NCI-H2227 (cell line): ENCODE measurements at regions not wholly inside any gene's neighbourhood (a gene's known extent, or its start where the extent isn't known, plus 50 kb on each side); places are given as distances from the start of the nearest gene placed in this dataset.

Experiments used
- DNase-seq: peaks from one replicate; lab custom pipeline; 2025; ENCODE audit not compliant: unreplicated experiment; lab: John Stamatoyannopoulos, UW

DNA sequence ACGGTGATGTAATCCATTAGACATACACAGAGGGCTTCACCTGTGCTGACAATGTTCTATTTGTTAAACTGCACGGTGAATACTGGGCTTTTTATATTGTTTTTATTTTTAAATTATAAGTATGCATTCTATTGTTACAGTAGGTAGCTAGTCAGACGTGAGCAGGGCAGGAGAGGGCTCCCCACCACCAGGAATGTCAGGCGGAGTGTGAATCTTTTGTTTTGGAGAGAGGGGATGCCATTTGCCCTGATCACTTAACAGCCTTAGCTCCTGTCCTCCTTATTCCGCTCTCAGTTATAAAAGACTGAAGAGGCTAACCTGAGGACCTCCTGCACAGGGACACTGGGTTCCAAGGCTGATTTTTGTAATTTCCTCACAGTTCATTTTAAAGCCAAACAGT, 151.6 kb upstream of the TAPT1 start:
- DNase-seq = no peak

DNA sequence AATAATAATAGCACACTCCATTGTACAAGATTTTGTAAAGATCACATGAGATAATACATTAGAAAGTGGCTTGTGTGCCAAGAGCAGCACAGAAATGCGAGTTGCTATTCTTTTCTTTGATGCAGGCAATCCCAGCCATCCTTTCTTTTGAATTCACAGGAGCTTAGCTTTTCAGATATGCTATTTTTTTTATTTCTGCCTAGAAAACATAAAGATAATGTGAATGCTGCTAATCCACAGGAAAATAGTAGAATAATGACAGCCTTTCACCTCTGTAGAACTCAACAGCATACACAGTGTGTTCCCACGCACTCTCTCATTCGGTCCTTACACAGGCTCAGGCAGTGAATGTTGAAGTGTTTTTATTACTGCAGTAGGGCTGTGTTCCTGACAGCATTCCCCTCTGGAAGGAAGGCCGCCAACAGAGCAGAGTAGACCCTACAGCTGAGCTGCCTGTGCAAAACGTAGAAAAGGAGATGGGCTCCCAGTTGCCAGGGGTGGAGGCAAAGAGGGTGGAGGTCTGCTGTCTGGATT, 138.8 kb upstream of the TAPT1 start:
- peak; percentile 16 for DNase-seq

DNA sequence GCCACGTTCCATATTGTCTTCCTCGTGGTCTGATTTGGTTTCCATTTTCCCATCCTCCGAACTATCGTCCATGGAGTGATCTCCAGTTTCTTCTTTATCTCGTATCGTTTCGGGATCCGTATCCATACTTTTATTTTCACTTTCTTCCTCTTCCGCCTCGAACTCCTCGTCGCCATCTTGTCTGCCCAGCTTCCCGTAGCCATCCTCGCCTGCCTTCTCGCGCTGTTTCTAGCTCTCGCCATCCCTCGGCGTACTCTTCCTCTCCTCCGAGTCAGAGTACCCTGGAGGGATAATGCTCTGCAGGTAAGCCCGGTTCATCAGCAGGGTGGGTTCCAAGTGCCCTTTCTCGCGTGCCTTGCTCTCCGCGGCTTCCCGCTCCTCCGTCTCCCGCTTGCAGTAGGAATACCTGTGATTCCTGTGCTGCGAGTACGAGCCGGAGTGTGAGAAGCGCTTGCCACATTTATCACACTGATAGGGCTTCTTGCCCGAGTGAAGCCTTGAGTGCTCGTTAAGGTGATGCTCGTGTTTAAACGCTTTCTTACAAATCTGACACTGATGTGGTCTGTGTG, 134.5 kb upstream of the TAPT1 start:
- peak; percentile 65 for DNase-seq

DNA sequence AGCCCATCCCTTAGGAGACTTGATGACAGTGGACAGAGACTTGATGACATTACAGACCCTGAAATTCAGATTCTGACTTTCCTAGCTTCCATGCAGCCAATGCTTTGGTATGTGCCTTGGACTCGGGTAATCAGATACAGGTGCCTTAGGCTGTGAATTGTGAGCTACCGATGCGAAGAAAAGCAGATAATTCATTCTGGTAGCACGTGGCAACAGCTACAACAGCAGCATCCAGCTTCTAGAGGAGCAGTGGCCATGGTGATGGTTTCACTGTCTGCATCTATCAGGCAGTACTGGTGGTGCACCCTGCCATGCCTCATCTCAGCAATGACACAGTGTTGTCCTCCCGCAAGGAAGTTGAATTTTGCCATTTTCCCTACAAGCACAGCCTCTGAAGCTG, 126.9 kb upstream of the TAPT1 start:
- DNase-seq = no peak

DNA sequence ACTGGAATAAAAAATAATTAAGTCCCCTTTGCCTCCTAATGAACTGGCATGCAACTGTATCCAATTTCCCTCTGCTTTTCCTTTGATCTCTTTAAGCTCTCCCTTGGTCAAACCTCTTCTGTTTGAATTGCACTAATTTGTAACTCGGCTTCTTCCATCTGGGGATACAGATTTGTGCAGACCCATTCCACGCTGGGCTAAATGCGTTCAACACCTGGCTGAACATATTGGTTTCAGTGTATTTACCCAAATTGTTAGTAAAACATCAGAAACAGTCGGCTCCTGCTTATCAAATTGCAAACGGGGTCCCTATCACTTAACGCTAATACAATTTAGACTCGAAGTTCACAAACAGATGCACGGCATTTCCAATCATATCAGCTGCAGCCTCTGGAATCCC, 124.9 kb upstream of the TAPT1 start:
- no peak for DNase-seq

DNA sequence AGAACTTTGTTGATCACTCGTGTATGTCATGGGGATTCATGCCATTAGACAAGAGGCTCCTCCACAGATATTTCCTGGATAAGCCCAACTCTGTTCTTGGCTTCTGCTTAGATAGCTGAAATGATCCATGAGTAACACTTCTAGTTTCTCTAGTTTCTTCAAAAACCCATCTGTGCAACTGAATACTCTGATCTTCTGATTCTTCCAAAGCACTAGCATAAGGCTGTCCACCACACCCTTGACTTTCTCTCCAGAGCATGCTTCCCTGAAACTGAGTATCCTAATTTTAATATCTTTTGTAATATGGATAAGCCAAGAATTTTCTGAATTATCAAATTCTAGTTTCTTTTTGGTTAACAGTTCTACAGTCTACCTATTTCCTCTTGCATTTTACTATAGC, 118.6 kb upstream of the TAPT1 start:
- no peak for DNase-seq

DNA sequence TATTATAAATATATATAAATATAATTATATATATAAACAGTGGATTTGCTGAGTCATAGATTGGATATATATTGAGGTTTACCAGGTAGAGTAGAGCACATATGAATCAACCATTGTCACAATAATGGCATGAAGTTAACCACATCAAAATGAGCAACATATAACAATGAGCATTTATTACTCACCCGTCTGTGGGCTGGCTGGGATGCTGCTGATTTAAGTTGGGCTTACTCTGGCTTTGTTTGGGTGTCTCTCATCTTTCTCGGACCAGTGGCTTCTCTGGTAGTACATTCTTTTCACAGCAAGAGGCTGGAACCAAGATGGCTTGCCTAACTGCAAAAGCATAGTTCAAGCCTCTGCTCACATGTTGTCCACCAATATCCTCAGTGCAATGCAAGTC, 111.7 kb upstream of the TAPT1 start:
- DNase-seq = no peak

DNA sequence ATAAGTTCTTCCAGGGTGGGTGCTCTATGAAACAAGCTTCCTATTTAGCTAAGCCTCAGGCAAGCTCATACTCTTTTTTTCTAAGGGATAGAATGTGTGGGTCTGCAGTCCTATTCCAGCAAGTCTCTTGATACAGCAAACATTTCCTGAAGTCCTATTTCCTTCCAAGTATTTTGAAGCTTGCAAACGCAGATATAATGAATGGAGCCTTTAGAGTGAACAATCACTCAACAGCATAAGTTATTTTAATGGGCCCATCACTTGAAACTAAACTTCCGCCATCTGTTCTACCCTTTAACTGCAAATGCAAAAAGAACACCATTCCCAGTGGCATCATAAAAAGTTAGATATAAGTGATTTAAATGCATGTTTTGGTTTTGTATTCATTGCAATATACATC, 108.3 kb upstream of the TAPT1 start:
- DNase-seq = no peak

DNA sequence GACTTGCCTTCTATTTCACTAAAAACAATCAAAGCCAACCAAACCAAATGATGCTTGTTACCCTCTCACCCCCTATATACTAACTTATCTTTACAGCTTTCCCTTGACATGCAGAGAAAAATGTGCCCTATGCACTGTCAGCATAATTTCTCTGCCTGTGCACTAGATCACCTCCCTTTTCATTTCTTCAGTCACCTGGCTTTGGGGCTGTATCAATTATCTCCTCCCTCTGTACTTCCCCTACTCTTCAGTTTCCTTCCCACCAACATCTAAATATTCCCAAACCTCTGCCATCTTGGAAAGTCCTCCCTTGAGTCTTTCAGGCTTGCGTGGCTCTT, 103.5 kb upstream of the TAPT1 start:
- DNase-seq = no peak

DNA sequence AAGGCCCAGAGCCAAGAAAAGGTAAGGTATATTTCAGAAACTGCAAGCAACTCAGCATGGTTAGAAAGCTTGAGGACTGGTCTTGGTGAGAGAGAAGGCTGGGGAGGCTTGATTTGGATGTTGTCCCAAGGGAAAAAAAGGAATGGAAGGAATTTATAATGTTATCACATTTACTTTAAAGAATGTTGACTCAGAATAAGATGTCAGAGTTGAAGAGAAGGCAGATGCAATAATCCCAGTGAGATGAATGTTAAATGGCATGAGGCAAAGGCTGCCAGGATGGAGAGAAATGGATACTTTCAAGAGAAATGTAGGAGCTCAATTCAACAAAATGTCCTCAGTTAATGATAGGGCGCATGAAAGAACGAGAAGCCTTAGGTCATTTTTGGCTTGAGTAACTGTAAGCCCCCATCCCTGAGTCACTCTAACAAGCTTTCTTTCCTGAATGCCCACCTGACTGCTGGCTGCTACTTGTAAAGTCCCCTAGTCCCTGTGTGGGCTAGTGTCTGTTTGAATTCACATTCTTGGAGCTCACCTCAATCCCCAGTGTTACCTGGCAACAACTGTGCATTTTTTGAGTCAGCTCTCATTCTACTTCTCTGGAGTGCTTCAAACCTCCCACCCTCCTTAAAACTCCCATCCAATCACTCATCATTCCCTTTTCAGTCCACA, 103.0 kb upstream of the TAPT1 start:
- no peak for DNase-seq

DNA sequence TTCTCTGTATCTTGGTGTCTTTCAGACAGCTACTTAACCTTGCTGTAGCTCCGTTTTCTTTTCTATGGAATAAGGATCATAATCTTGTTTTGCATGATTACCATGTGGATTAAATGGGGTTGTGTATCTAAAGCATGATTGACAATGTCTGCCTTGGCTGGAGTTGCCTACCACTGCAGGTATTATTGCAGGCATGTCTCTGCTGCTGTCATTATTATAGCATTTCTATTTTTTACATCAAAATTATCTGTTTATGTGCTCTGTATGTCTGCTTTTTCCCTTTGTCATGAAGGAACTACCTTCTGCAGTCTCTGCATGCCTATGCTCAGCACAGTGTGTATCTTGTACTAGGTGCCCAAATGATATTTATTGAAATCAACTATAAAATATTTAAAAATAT, 95.9 kb upstream of the TAPT1 start:
- DNase-seq = no peak

DNA sequence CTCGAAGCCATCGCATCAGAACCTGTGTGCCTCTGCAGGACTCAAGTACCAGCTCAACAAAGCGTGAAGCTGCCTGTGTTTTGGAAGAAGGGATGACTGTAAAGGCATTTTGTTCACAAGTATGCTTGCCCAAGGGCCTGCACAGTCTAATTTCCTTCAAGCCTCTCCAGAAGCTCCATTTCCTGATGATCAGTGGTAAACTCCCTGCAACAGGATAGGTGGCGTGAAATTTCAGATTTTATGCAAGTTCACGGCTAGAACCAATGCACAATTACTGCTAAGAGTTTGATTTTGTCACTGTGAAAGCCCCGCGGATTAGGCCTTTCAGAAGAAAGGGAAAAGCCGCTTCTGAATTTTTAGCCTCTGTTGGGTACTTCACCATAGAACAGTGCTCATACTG, 89.2 kb upstream of the TAPT1 start:
- DNase-seq = no peak

DNA sequence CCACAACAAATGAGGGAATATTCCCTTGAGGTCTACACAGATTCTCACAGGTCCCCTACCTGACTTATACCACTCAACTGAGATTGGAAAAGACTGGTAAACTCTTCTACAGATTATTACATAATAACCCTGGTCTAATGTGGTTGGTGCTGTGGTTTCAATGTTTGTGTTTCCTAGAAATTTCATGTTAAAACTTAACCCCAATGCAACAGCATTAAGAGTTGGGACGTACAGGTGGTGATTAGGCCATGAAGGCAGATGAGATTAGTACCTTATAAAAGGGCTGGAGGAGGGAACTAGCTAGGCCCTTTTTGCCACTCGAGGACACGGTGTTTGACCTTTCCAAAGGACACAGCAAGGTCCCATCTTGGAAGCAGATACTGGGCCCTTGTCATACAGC, 84.3 kb upstream of the TAPT1 start:
- DNase-seq = no peak

DNA sequence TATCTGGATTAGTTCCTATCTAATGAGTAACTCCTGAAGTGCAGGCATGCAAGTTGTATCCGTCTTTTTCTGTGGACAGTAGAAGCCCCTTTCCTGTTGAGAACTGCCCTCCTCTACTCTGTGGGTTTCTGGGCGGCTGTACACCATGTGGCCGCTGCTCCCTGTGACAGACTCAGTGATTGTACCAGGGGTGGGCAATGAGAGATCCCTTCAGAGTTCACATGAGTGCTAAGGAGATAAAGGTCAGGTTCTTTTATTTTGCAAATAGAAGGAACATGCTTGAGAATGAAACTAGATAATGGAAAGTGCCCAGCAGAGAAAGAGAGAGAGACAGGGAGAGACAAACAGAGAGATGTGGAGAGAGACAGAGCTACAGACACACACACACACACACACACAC, 76.4 kb upstream of the TAPT1 start:
- DNase-seq = no peak

DNA sequence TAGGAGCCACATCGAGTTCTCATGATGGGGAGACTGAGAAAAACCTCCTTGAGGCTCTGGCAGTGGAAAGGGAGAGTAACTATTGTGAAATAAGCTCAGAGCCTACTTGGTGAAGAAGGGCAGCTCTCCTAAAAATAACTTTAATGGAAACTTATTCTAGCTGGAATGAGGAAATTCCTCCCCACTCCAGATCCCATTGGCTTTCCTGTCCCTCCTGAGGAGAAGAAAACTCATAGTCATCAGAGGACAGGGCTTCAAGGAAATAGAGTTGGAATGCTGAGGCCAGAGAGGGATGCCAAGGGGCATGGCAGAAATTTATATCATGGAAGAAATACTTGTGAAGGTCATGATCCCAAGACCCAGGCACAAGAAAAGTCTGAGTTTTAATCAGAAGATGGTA, 70.7 kb upstream of the TAPT1 start:
- DNase-seq = no peak

DNA sequence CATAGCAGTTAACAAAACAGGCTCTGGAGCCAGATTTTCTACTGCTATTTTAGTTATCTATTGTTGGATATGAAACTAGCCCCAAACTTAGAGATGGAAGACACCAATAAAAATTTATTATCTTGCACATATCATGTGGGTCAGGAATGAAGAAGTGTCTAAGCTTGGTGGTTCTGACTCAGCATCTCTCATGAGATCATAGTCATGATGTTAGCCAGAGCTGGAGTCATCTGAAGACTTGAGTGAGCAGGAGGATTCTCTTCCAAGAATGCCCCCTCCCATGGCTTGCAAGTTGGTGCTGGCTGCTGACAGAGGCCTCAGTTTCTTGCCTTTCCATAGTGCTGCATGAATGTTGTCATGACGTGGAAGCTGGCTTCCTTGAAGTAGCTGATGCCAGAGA, 68.2 kb upstream of the TAPT1 start:
- DNase-seq = no peak

DNA sequence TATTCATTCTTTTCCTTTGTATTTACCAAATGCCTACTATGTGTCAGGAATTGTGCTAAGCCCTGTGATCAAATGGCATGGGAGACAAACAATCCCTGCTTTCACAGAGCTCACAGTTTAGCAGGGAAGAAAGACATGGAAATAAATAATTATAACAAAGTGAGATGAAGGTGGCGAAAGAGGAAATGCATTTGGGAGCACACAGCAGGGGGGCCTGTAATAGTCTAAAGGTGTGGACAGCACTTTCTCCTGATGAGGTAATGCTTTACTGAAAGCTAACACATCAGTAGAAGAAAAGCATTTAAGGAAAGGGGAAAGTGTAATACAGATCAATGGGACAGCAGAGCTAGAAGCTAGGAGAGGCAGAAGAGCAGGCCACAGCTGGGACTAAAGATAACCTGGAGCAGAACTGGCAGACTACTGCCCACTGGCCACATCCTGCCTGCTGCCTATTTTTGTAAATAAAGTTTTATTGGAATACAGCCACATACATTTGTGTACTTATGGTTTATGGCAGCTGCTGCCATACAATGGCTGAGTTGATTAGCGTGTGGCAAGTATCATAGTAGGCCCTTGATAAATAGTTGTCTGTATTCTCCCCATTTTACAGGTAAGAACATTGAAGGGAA, 67.1 kb upstream of the TAPT1 start:
- no peak for DNase-seq

DNA sequence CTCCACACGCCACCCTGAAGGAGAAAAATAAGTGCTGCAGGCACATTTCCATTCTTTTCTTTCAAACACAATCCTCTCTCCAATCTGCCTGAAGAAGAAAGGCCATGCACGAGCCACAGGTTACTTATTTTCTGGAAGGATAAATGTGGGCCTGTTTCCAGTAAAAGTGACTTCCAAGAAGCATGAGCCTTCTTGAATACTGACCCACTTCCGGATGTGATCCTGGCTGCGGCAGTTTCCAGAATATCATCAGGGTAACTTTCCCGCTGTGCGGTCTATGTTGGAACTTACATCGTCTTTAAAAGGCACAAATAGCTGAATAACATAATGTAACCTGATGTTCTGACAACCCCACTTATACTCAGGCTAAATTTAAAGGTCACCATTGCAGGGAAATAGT, 66.3 kb upstream of the TAPT1 start:
- no peak for DNase-seq

DNA sequence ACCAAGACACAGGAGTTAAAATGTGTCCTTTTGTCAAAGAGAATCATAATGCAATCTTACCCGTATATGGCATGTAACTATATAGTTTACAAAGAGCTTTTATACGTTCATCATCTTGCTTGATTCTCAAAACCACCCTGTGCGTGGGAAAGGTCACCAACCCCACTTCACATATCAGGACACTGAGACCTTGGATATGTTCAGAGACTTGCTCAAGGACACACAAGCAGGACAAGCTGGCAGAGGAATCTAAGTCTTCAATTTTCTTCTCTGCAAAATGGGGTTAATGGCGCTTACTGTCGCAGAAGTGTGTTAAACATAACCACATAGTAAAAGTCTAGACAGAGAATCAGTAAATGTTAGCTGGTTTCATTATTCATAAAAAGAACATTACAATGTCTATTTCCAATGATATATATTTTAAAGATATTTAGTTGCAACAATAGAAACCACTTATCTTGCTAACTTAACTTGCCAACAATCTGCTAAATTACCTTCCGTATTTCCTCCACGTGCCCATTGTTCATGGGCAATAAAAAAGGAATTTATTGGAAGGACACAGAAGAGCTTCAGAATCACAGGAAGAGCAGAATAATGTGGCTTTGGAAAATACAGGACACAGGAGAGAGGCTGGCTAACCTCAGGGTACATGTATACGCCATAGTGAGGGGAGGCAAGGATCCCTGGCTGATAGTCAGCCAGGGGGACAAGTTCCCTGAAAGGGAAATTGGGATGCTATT, 64.6 kb upstream of the TAPT1 start:
- DNase-seq = no peak

DNA sequence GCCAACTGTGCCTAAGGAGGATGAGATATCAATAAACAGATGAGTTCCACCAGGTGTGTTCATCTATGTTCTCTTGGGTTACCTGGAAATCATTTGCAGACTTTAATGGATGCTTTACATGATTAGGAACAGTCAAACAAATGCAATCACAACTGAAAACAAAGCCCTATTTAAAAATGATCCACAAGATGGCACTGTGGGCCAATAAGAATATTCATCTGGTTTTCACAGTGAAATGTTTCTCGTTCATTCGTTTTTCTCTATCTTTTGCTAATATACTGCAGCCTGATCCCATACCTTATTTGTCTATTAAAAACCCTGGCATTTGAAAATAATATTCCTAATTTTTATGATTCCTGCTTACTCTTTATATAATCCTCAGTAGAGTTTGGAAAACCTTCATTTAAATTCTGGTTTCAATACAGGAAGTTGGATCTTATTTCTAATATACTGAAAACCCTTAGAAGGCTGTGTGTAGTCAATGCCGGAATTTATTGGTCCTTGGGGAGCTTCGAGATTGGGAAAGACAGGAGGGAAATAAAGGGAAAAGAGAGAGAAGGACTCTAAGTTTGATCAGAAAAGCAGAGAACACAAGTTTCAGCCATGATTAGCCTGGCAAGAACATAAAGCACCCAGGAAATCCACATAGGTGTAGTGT, 63.8 kb upstream of the TAPT1 start:
- peak; percentile 11 for DNase-seq

DNA sequence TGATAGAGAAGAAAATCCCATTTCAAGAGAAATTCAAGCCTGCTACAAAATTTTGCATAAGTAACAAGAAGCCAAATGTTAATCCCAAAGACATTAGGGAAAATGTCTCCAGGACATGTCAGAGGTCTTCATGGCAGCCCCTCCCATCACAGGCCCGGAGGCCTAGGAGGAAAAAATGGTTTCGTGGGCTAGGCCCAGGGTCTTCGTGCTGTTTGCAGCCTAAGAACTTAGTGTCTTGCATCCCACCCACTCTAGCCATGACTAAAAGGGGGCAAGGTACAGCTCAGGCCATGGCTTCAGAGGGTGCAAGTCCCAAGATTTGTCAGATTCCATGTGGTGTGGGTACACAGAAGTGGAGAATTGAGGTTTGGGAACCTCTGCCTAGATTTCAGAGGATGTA, 57.8 kb upstream of the TAPT1 start:
- DNase-seq = no peak

DNA sequence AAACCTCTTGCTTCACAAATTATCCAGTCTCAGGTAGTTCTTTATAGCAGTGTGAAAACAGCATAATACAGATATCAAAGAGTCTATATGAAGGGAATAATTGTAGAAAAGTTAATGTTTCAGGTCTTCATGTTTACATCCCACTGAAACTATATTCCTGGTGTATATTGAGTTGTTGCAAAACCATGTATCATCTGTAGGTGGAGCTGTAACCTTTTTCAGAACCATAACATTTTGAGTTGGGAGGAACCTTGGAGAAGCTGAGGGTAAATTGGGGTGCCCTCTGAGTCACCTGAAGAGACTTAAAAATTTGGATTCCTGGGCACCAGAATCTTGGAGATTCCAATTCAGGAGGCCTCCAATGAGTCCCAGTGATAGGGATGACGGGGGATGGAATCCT, 51.9 kb upstream of the TAPT1 start:
- no peak for DNase-seq
